ENCODE measurements at regions not wholly inside any gene's neighbourhood (a gene's known extent, or its start where the extent isn't known, plus 50 kb on each side); places are given as distances from the start of the nearest gene placed in this dataset.

GRCh38 chr2:118321432-118322105 lies 233.3 kb downstream of the INSIG2 start:
- DNase-seq (ENCODE audit: low read depth): no peak

GRCh38 chr2:118320658-118321057 lies 232.4 kb downstream of the INSIG2 start:
- DNase-seq (ENCODE audit: low read depth): no peak

GRCh38 chr2:118320196-118320595 lies 231.9 kb downstream of the INSIG2 start:
- no peak for DNase-seq (ENCODE audit: low read depth)

DNA sequence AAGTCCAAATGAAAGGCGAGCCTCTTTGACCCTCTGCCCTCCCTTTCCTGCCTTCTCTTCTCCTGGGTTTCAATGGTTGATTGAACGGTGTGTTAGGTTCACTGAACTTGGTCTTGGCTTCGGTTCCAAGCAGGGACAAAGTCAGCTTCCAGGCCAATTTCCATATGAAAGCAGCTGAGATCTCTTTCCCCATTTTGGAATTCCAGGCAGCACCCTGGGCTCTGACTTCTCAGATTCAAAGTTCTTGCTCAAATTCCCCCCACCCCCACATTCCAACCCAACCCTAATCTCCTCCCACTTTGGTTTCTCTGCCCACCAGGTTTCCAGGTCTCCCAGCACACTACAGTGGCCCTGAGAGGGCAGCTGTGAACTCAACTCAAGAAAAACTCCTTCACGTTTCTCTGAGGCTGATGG lies 231.0 kb downstream of the INSIG2 start:
- DNase-seq (ENCODE audit: low read depth): no peak

DNA sequence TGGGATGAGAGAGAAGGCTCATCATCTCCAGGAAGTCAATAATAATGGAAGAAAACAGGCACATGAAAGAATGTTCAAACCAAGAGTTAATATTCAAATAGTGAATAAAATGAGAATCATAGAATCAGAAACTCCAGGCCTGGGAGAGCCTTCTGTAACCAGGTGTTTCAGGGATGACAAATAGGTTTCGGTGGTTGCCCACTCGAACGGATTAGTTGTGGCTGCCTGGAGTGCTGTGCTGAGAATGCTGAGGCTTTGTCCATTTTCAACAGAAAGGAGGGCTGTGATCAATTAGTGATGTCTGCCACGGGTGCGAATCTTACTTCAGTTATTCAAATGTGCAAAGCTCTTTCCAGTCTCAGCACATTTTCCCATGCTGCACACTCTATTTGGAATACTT lies 227.3 kb downstream of the INSIG2 start:
- no peak for DNase-seq (ENCODE audit: low read depth)

- DNase-seq (ENCODE audit: low read depth): no peak
Observed at GRCh38 chr2:118312969-118313756, 224.9 kb downstream of the INSIG2 start.

- no peak for DNase-seq (ENCODE audit: low read depth)
Observed at GRCh38 chr2:118310681-118311429, 222.6 kb downstream of the INSIG2 start.

DNA sequence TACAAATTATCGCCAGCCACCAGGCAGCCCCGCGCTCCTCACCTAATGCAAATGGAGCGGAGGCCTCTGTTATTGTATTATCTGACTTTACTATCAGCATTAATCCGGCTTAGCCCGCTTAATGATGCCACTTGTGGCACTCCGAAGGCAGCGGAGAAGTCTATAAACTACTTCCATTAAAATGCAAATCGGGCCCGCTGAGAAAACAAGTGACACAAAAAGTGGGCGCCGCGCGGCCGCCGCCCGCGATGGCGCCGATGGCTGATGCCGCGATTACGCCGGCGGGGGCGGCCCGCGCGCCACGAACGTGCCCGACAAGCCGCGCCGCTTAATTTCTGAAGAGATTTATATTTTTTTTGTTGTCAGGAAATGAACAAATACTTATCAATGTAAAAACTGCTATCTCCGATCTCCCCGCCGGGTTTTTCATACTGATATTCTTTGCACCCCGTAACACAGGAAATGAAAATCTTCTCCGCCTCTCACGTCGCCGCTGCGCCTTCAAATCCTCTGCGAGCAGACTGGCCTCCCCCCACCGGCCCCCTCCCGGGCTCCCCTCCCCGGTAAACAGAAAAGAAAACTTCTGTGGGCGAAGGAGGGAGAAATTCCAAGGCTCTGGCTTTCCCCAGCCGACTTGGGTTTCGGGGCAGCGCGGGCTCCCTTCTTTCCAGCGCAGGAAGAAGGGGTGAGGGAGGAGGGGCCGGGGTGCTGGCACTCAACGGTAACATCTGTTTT lies 221.8 kb downstream of the INSIG2 start:
- no peak for DNase-seq (ENCODE audit: low read depth)

DNA sequence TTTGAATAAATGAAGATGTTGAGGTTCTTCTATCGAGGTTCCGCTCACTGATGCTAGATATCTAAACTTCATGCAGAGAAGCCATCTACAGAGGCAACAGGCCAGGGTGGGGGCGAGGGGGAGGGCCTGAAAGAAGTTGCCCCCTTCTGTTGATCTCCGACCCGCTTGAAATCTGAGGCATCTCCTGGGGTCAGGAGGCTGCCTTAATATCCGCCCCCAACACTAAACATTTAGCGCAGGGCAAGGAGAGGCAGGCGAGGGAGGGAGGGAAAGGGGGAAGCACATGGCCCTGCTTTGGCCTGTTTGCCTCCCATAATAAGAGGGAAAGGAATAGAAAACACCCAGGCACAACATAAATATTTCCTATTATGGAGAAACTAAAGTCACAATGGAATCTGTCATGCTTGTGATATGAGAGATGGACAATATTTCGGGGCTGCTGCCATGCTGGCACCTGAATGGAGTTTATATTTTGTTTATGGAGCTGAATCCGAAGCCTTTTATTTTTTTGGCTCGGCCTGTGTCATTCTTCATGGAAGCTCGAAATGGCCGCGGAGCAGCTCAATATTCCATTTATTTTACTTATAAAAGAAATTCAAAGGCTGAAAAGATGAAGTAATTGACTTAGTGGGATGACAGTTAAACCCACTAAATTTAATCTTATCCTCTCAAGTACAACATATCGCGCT lies 221.1 kb downstream of the INSIG2 start:
- no peak for DNase-seq (ENCODE audit: low read depth)

GRCh38 chr2:118307864-118308263 lies 219.6 kb downstream of the INSIG2 start:
- DNase-seq (ENCODE audit: low read depth): no peak

DNA sequence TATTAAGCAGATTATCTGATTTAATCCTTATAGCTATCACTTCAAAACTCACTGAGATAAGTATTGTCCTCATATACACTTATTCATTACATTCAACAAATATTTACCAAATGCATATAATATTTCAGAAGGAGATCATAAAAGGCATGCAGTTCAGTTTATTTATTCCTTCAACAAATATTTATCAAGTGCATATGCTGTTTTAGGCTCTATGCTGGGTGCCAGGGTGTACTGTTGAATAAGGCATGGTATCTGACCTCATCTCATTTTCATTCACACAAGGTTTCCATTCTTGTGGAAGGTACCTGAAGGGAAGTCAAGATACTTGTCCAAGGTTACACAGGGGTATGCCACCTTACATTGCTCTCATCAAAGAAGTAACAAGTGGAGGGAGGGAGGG lies 213.0 kb downstream of the INSIG2 start:
- no peak for DNase-seq (ENCODE audit: low read depth)

DNA sequence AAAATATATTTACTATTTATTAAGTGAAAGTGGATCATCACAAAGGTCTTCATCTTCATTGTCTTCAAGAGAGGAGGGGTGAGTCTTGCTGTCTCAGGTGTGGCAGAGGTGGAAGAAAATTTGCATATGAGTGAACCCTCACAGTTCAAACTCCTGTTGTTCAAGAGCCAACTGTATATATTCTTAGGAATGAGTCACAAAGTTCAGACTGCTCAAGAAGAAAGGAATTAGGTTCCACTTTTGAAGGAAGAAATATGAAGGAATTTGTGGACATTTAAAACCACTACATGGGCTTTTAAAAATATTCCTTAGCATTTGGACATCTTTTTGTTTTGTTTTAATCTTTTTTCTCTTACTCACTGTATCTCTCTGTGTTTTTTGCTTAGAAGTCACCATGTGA lies 212.6 kb downstream of the INSIG2 start:
- DNase-seq (ENCODE audit: low read depth): no peak

GRCh38 chr2:118296663-118297062 lies 208.4 kb downstream of the INSIG2 start:
- no peak for DNase-seq (ENCODE audit: low read depth)

DNA sequence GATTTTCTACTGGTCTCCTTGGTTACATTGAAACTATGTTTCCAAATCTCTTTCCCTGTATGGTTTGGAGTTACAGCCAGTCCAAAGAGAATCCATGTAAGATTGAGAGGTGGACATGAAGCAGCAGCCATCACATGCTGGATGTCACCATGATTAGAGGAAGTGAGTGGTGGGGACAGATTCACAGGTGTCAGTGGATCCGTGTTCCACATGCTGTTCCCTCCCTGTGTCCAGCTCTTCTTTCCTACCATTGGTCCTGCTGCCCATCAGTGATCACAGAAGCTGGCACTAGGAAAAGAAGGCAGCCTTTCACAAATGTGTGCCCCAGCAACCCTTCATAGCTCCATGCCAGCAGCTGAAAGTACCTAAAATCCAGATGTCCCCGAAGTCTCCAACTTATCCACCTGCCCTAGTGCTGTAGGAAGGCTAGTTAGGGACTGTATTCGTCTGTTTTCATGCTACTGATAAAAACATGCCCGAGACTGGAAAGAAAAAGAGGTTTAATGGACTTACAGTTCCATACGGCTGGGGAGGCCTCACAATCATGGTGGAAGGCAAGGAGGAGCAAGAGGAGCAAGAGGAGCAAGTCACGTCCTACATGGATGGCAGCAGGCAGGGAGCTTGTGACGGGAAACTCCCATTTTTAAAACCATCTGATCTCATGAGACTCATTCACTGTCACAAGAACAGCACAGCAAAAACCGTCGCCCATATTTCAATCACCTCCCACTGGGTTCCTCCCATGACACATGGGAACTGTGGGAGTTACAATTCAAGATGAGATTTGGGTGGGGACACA lies 207.5 kb downstream of the INSIG2 start:
- DNase-seq (ENCODE audit: low read depth): no peak

DNA sequence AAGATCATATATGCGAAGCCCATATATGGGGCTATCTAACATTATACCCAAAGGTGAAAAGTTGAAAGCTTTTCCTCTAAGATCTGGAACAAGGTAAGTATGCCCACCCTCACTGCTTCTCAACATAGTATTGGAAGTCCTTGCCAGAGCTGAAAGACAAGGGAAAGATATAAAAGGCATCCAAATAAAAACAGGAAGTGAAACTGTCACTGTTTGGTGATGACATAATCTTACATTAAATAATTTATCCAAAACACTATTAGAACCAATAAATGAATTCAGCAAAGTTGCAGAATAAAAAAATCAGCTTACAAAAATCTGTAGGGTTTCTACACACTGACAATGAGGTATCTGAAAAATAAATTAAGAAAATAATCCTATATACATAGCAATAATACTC lies 205.8 kb downstream of the INSIG2 start:
- no peak for DNase-seq (ENCODE audit: low read depth)

DNA sequence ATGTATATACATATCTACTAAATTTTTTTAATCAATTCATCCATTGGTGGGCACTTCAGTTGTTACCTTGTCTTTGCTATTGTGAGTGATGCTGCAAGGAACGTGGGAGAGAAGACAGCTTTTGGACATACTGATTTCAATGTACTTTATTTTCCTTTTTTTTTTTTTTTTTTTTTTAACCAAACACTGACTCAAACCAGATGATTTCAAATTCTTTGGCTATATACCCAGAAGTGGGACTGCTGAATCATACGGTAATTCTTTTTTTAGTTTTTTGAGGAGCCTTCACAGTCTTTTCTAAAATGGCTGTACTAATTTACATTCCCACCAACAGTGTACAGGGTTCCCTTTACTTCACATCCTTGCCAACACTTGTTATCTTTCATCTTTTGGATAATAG lies 204.7 kb downstream of the INSIG2 start:
- DNase-seq (ENCODE audit: low read depth): no peak

- DNase-seq (ENCODE audit: low read depth): no peak
Observed at GRCh38 chr2:118291251-118291880, 203.1 kb downstream of the INSIG2 start.

GRCh38 chr2:118290411-118291250 lies 202.4 kb downstream of the INSIG2 start:
- no peak for DNase-seq (ENCODE audit: low read depth)

GRCh38 chr2:118279005-118279404 lies 190.7 kb downstream of the INSIG2 start:
- no peak for DNase-seq (ENCODE audit: low read depth)
